Astrocyte (in vitro differentiated cells and primary cell): ENCODE measurements at regions not wholly inside any gene's neighbourhood (a gene's known extent, or its start where the extent isn't known, plus 50 kb on each side); places are given as distances from the start of the nearest gene placed in this dataset.

Experiments
- DNase-seq: peaks from one replicate; pipeline ENCODE4 v3.0.0-alpha.2; 2010; ENCODE audit warnings: low read depth
- FAIRE-seq: peaks from 2 replicates; lab custom pipeline; 2011; peaks lifted over from hg19 to GRCh38; lab: Jason Lieb, UNC
- H2AFZ ChIP-seq: 2 replicates; pipeline ENCODE4 v1.6.0; 2012; ENCODE audit warnings: low read depth, low read length, inconsistent platforms
- H3K27ac ChIP-seq: 2 replicates; pipeline ENCODE4 v1.5.1; 2011; ENCODE audit warnings: low read depth, low read length, inconsistent platforms
- H3K27me3 ChIP-seq: 2 replicates; pipeline ENCODE4 v1.6.0; 2011; ENCODE audit warnings: low read length, inconsistent platforms; ENCODE audit not compliant: insufficient read depth
- H3K36me3 ChIP-seq: 2 replicates; pipeline ENCODE4 v1.5.1; 2011; ENCODE audit warnings: low read length, inconsistent platforms; ENCODE audit not compliant: insufficient read depth
- H3K4me1 ChIP-seq: 2 replicates; pipeline ENCODE4 v1.5.1; 2011; ENCODE audit warnings: low read length, inconsistent platforms; ENCODE audit not compliant: insufficient read depth
- H3K4me2 ChIP-seq: 2 replicates; pipeline ENCODE4 v1.6.0; 2012; ENCODE audit warnings: low read length, inconsistent platforms
- H3K4me3 ChIP-seq: 2 replicates; pipeline ENCODE4 v1.5.1; 2011; ENCODE audit warnings: low read depth, mild to moderate bottlenecking, low read length, inconsistent platforms; ENCODE audit not compliant: insufficient read depth
- H3K79me2 ChIP-seq: 2 replicates; pipeline ENCODE4 v1.6.0; 2012; ENCODE audit warnings: mild to moderate bottlenecking, low read length, inconsistent platforms; ENCODE audit not compliant: insufficient read depth
- H3K9ac ChIP-seq: 2 replicates; pipeline ENCODE4 v1.6.0; 2012; ENCODE audit warnings: mild to moderate bottlenecking, low read length, inconsistent platforms
- H3K9me3 ChIP-seq: 2 replicates; pipeline ENCODE4 v1.5.1; 2012; ENCODE audit warnings: low read depth, mild to moderate bottlenecking, low read length, inconsistent platforms; ENCODE audit not compliant: insufficient read depth
- H4K20me1 ChIP-seq: 2 replicates; pipeline ENCODE4 v1.6.0; 2012; ENCODE audit warnings: low read length, inconsistent platforms; ENCODE audit not compliant: insufficient read depth
- H3K27ac Mint-ChIP-seq: one replicate; pipeline ENCODE4 v1.8.0; 2021; ENCODE audit warnings: mild to moderate bottlenecking, mixed read lengths; ENCODE audit not compliant: unreplicated experiment
- H3K27me3 Mint-ChIP-seq: one replicate; pipeline ENCODE4 v1.8.0; 2021; ENCODE audit warnings: low read depth, mixed read lengths; ENCODE audit not compliant: unreplicated experiment
- H3K36me3 Mint-ChIP-seq: one replicate; pipeline ENCODE4 v1.8.0; 2021; ENCODE audit warnings: low read depth, mixed read lengths; ENCODE audit not compliant: unreplicated experiment
- H3K4me1 Mint-ChIP-seq: one replicate; pipeline ENCODE4 v1.8.0; 2021; ENCODE audit warnings: low read depth, mixed read lengths; ENCODE audit not compliant: unreplicated experiment
- H3K4me3 Mint-ChIP-seq: one replicate; pipeline ENCODE4 v1.8.0; 2021; ENCODE audit warnings: mild to moderate bottlenecking, moderate library complexity, mixed read lengths; ENCODE audit not compliant: unreplicated experiment
- H3K9me3 Mint-ChIP-seq: one replicate; pipeline ENCODE4 v1.8.0; 2021; ENCODE audit warnings: mild to moderate bottlenecking, mixed read lengths; ENCODE audit not compliant: unreplicated experiment
- EZH2 ChIP-seq: IDR thresholded peaks from 2 replicates; pipeline ENCODE4 v1.6.1; 2012; ENCODE audit warnings: mild to moderate bottlenecking, low read length, inconsistent platforms; ENCODE audit not compliant: insufficient read depth
- TF ChIP-seq, protein P1 (sequence below): IDR thresholded peaks from 2 replicates; pipeline ENCODE4 v1.5.1; 2011; ENCODE audit warnings: low read depth, mild to moderate bottlenecking, inconsistent platforms, low read length, moderate library complexity; ENCODE audit not compliant: insufficient read depth

DNA sequence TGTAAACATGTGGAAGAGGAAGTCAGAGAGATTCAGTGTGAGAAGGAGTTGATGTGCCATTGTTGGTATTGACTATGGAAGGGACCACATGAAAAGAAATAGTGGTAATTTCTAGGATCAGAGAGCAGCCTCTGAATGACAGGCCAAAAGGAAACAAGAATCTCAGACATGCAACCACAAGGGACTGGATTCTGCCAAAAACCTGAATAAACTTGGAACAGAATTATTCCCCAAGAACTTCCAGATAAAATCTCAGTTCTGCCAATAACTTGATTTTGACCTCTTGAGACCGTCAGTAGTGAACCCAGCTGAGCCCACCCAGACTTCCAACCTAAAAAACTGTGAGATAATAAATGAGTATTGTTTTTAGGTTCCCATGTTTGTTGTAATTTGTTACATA, 653.6 kb upstream of the NR3C2 start:
- Histone ChIP-seq H3K9me3 (peaks cover 3% of the 10 kb centered on the region), H3K4me1 (no peaks in the 10 kb centered on the region), H3K27me3 (no peaks in the 10 kb centered on the region), H4K20me1 (no peaks in the 10 kb centered on the region), H3K9ac (no peak overlapping the region), H3K36me3 (no peaks in the 10 kb centered on the region), H3K4me3 (no peak overlapping the region), H3K27ac (no peak overlapping the region), H3K79me2 (no peaks in the 10 kb centered on the region), H3K4me2 (no peak overlapping the region), H2AFZ (no peak overlapping the region)
- Mint-ChIP-seq H3K27me3 (no peaks in the 10 kb centered on the region), H3K36me3 (peaks cover 2% of the 10 kb centered on the region), H3K4me3 (no peak overlapping the region), H3K9me3 (peaks cover 21% of the 10 kb centered on the region), H3K4me1 (peaks cover 6% of the 10 kb centered on the region), H3K27ac (no peak overlapping the region)
- TF ChIP-seq, protein P1, sequence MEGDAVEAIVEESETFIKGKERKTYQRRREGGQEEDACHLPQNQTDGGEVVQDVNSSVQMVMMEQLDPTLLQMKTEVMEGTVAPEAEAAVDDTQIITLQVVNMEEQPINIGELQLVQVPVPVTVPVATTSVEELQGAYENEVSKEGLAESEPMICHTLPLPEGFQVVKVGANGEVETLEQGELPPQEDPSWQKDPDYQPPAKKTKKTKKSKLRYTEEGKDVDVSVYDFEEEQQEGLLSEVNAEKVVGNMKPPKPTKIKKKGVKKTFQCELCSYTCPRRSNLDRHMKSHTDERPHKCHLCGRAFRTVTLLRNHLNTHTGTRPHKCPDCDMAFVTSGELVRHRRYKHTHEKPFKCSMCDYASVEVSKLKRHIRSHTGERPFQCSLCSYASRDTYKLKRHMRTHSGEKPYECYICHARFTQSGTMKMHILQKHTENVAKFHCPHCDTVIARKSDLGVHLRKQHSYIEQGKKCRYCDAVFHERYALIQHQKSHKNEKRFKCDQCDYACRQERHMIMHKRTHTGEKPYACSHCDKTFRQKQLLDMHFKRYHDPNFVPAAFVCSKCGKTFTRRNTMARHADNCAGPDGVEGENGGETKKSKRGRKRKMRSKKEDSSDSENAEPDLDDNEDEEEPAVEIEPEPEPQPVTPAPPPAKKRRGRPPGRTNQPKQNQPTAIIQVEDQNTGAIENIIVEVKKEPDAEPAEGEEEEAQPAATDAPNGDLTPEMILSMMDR = no peak
- TF ChIP-seq EZH2 = no peak
- peak; percentile 89 for DNase-seq
- peak; percentile 62 for FAIRE-seq

DNA sequence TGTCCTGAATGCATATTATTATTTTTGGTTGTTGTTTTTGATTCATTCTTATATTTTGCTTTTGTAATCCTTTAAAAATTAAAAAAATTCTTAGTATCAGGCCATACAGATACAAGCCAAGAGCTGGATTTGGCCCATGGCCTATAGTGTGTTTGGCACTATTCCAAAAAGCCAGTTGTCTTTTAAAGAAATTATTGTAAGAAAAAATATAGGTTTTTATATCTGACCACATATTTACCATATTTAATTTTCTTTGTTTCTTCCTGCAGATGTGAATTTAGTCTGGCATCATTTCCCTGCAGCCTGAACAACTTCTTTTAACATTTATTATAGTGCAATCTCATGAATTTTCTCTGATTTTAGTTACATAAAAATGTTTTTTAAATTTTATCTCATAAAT, 652.8 kb upstream of the NR3C2 start:
- no peak overlapping the region for H3K27ac Mint-ChIP-seq
- FAIRE-seq (no peak), DNase-seq (no peak)
- H3K4me1 Mint-ChIP-seq = peaks cover 6% of the 10 kb centered on the region
- H3K36me3 Mint-ChIP-seq = peaks cover 2% of the 10 kb centered on the region
- Histone ChIP-seq H3K4me3 (no peak overlapping the region), H3K27ac (no peak overlapping the region), H3K4me2 (no peak overlapping the region), H3K27me3 (no peaks in the 10 kb centered on the region), H3K79me2 (no peaks in the 10 kb centered on the region), H4K20me1 (no peaks in the 10 kb centered on the region), H3K4me1 (no peaks in the 10 kb centered on the region), H2AFZ (no peak overlapping the region), H3K9ac (no peak overlapping the region), H3K9me3 (peaks cover 3% of the 10 kb centered on the region), H3K36me3 (no peaks in the 10 kb centered on the region)
- peaks cover 22% of the 10 kb centered on the region for H3K9me3 Mint-ChIP-seq
- H3K4me3 Mint-ChIP-seq = no peak overlapping the region
- H3K27me3 Mint-ChIP-seq = no peaks in the 10 kb centered on the region
- no peak for TF ChIP-seq EZH2
- TF ChIP-seq, protein P1 = no peak

DNA sequence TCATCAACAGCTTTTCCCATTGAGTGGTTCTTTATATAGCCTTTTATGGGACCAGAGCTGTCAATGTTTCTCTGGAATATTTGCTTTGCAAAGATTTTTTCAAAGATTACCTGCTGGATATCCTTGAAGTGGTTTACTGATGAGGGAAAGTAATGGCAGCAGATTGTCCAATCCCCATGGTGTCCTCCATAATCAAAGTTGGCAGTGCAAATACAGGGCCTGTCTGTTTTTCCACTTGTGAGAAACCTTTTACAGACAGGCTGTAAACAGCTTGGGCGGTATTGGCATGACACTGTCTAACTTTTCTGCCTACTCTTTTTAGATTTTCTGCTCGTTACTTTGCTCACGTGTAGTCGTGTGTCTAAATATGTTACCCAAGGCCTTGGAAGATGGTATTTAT, 641.9 kb upstream of the NR3C2 start:
- Mint-ChIP-seq H3K27me3 (no peaks in the 10 kb centered on the region), H3K9me3 (no peaks in the 10 kb centered on the region), H3K4me3 (no peak overlapping the region), H3K36me3 (no peaks in the 10 kb centered on the region), H3K27ac (no peak overlapping the region), H3K4me1 (peaks cover 4% of the 10 kb centered on the region)
- Histone ChIP-seq H3K9ac (no peak overlapping the region), H3K27ac (no peak overlapping the region), H2AFZ (no peak overlapping the region), H3K79me2 (no peaks in the 10 kb centered on the region), H4K20me1 (no peaks in the 10 kb centered on the region), H3K4me1 (no peaks in the 10 kb centered on the region), H3K36me3 (no peaks in the 10 kb centered on the region), H3K4me3 (no peak overlapping the region), H3K4me2 (no peak overlapping the region), H3K9me3 (no peaks in the 10 kb centered on the region), H3K27me3 (no peaks in the 10 kb centered on the region)
- no peak for TF ChIP-seq EZH2
- TF ChIP-seq, protein P1 = no peak
- DNase-seq = no peak
- FAIRE-seq = no peak
